H1 (cell line): ENCODE measurements at regions not wholly inside any gene's neighbourhood (a gene's known extent, or its start where the extent isn't known, plus 50 kb on each side); places are given as distances from the start of the nearest gene placed in this dataset.

ENCODE experiments used
- CTCF ChIA-PET: fragments of 300-600 bp; sonication (Branson Sonifier 250); formaldehyde crosslinking; loops from one replicate; lab custom pipeline; 2021; ENCODE audit not compliant: partially characterized antibody; lab: Charles Lee
- POLR2A ChIA-PET: fragments of 300-600 bp; sonication (Branson Sonifier 250); formaldehyde crosslinking; loops from one replicate; lab custom pipeline; 2021; ENCODE audit warnings: inconsistent platforms; ENCODE audit not compliant: partially characterized antibody; lab: Charles Lee
- DNase-seq, 2 experiments: peaks; one replicate each; pipeline versions ENCODE4 v3.0.0 to v3.0.0-alpha.2; 2010 to 2022; ENCODE audit warnings: low spot score in 2 of 2, low read depth in 1 of 2, mixed read lengths in 1 of 2
- FAIRE-seq: peaks from 2 replicates; lab custom pipeline; 2011; peaks lifted over from hg19 to GRCh38; lab: Jason Lieb, UNC
- H2AFZ ChIP-seq: 2 replicates; pipeline ENCODE4 v1.8.1; 2012; ENCODE audit warnings: low read length, inconsistent platforms
- H2AK5ac ChIP-seq: 2 replicates; pipeline ENCODE4 v1.6.1; 2013; ENCODE audit warnings: low read depth, low read length
- H2BK120ac ChIP-seq: replicated peaks from 2 replicates; pipeline ENCODE3; 2013; ENCODE audit warnings: low read depth, low read length, inconsistent platforms
- H2BK12ac ChIP-seq: 2 replicates; pipeline ENCODE4 v1.6.1; 2013; ENCODE audit warnings: low read depth, low read length
- H2BK15ac ChIP-seq: 2 replicates; pipeline ENCODE4 v1.6.1; 2013; ENCODE audit warnings: low read length
- H2BK20ac ChIP-seq: 2 replicates; pipeline ENCODE4 v1.6.1; 2013; ENCODE audit warnings: low read length
- H2BK5ac ChIP-seq: 2 replicates; pipeline ENCODE4 v1.6.1; 2013; ENCODE audit warnings: low read depth, low read length
- H3K14ac ChIP-seq: 2 replicates; pipeline ENCODE4 v1.6.1; 2013; ENCODE audit warnings: inconsistent platforms; ENCODE audit not compliant: insufficient read length
- H3K18ac ChIP-seq: 2 replicates; pipeline ENCODE4 v1.6.1; 2013; ENCODE audit warnings: low read length; ENCODE audit errors: extremely low read depth
- H3K23ac ChIP-seq: 2 replicates; pipeline ENCODE4 v1.6.1; 2013; ENCODE audit warnings: inconsistent platforms; ENCODE audit not compliant: insufficient read length
- H3K23me2 ChIP-seq: 2 replicates; pipeline ENCODE4 v1.6.1; 2013; ENCODE audit warnings: low read depth, low read length
- H3K27ac ChIP-seq: 2 replicates; pipeline ENCODE4 v1.6.1; 2011; ENCODE audit warnings: low read depth, low read length, inconsistent platforms
- H3K27me3 ChIP-seq, 4 experiments: replicated peaks in 1 of 4; 1 replicate in 1 of 4; 2 replicates in 3 of 4; pipeline versions ENCODE4 v1.6.1 to v1.8.1; 2011 to 2013; ENCODE audit warnings: low read length in 3 of 4, mild to moderate bottlenecking in 3 of 4, inconsistent platforms in 2 of 4, mixed read lengths in 2 of 4, moderate library complexity in 1 of 4; ENCODE audit not compliant: control insufficient read depth in 3 of 4, insufficient read depth in 3 of 4; ENCODE audit errors: extremely low read depth in 1 of 4
- H3K36me3 ChIP-seq, 4 experiments: 2 replicates each; pipeline versions ENCODE4 v1.6.1 to v1.8.1; 2011 to 2013; ENCODE audit warnings: mild to moderate bottlenecking in 4 of 4, low read length in 3 of 4, moderate library complexity in 2 of 4, control low read depth in 1 of 4, inconsistent platforms in 1 of 4; ENCODE audit not compliant: insufficient read depth in 4 of 4, control insufficient read depth in 2 of 4
- H3K4ac ChIP-seq: replicated peaks from 2 replicates; pipeline ENCODE3; 2013; ENCODE audit warnings: low read length, low read depth, mixed read lengths, inconsistent platforms; ENCODE audit not compliant: insufficient read length
- H3K4me1 ChIP-seq, 4 experiments: replicated peaks in 1 of 4; 1 replicate in 1 of 4; 2 replicates in 3 of 4; pipeline versions ENCODE4 v1.6.1 to v1.8.1; 2011 to 2013; ENCODE audit warnings: low read length in 3 of 4, inconsistent platforms in 2 of 4, mixed read lengths in 1 of 4; ENCODE audit not compliant: insufficient read depth in 4 of 4, control insufficient read depth in 3 of 4
- H3K4me2 ChIP-seq, 2 experiments: 2 replicates each; pipeline versions ENCODE4 v1.6.1 to v1.8.1; 2011 to 2013; ENCODE audit warnings: low read depth in 2 of 2, low read length in 2 of 2, control low read depth in 1 of 2, inconsistent platforms in 1 of 2, mild to moderate bottlenecking in 1 of 2; ENCODE audit not compliant: insufficient read depth in 1 of 2
- H3K4me3 ChIP-seq, 4 experiments: fragments of 200-600, 300-600 bp in 1 of 4; sonication (generic), shearing (Covaris generic), sonication (Bioruptor Twin) in 1 of 4; 2 replicates each; pipeline versions ENCODE4 v1.5.1 to v1.8.1; 2011 to 2016; ENCODE audit warnings: low read length in 4 of 4, low read depth in 3 of 4, control low read depth in 2 of 4, inconsistent platforms in 2 of 4, mild to moderate bottlenecking in 2 of 4, mixed read lengths in 1 of 4, moderate library complexity in 1 of 4; ENCODE audit not compliant: insufficient read depth in 2 of 4; ENCODE audit errors: extremely low read depth in 1 of 4
- H3K56ac ChIP-seq: replicated peaks from 2 replicates; pipeline ENCODE3; 2013; ENCODE audit warnings: low read depth, mild to moderate bottlenecking, mixed read lengths, low read length, inconsistent platforms; ENCODE audit not compliant: insufficient read length
- H3K79me1 ChIP-seq: 2 replicates; pipeline ENCODE4 v1.6.1; 2013; ENCODE audit warnings: low read depth, low read length, control low read depth
- H3K79me2 ChIP-seq, 2 experiments: 2 replicates each; pipeline versions ENCODE4 v1.6.1 to v1.8.1; 2012 to 2013; ENCODE audit warnings: low read length in 2 of 2, mild to moderate bottlenecking in 2 of 2, inconsistent platforms in 1 of 2; ENCODE audit not compliant: insufficient read depth in 2 of 2, control insufficient read depth in 1 of 2
- H3K9ac ChIP-seq, 4 experiments: replicated peaks in 1 of 4; 1 replicate in 1 of 4; 2 replicates in 3 of 4; pipeline versions ENCODE4 v1.6.1 to v1.8.1; 2011 to 2013; ENCODE audit warnings: low read depth in 3 of 4, low read length in 3 of 4, control low read depth in 2 of 4, mild to moderate bottlenecking in 2 of 4, moderate library complexity in 2 of 4, inconsistent platforms in 1 of 4; ENCODE audit errors: extremely low read depth in 1 of 4
- H3K9me3 ChIP-seq, 2 experiments: 2 replicates each; pipeline versions ENCODE4 v1.6.1 to v1.8.1; 2012 to 2013; ENCODE audit warnings: mild to moderate bottlenecking in 2 of 2, moderate library complexity in 2 of 2, control low read depth in 1 of 2, inconsistent platforms in 1 of 2, low read depth in 1 of 2, low read length in 1 of 2, mixed read lengths in 1 of 2; ENCODE audit not compliant: insufficient read depth in 2 of 2
- H4K20me1 ChIP-seq, 2 experiments: replicated peaks in 1 of 2; 2 replicates each; pipeline versions ENCODE3 to v1.8.1; 2011 to 2013; ENCODE audit warnings: inconsistent platforms in 2 of 2, low read length in 2 of 2, mild to moderate bottlenecking in 1 of 2; ENCODE audit not compliant: insufficient read depth in 2 of 2, control insufficient read depth in 1 of 2
- H4K5ac ChIP-seq: 2 replicates; pipeline ENCODE4 v1.6.1; 2013; ENCODE audit warnings: low read length, low read depth, mixed read lengths, inconsistent platforms; ENCODE audit not compliant: insufficient read length
- H4K8ac ChIP-seq: 2 replicates; pipeline ENCODE4 v1.8.0; 2013; ENCODE audit warnings: mild to moderate bottlenecking, moderate library complexity, low read length, inconsistent platforms; ENCODE audit not compliant: insufficient read depth; ENCODE audit errors: extremely low read depth
- H4K91ac ChIP-seq: replicated peaks from 2 replicates; pipeline ENCODE3; 2013; ENCODE audit warnings: low read length, mixed read lengths, inconsistent platforms; ENCODE audit not compliant: insufficient read length
- SRF ChIP-seq: IDR thresholded peaks from 2 replicates; pipeline ENCODE4 v1.6.1; 2011; ENCODE audit warnings: mild to moderate bottlenecking, low read depth, low read length, moderate library complexity
- ZNF274 ChIP-seq: IDR thresholded peaks from 2 replicates; pipeline ENCODE4 v1.7.0; 2012; ENCODE audit warnings: low read length, borderline replicate concordance; ENCODE audit errors: extremely low read depth
- WGBS, 2 experiments: shearing (Covaris generic) in 1 of 2; methylation state at CpG; one replicate each; pipeline versions ENCODE4 v1.1.6 to v1.1.7; 2013 to 2015; ENCODE audit warnings: low lambda C conversion rate in 2 of 2, mixed read lengths in 2 of 2, inconsistent platforms in 1 of 2, low coverage in 1 of 2, missing lambda C conversion rate in 1 of 2; ENCODE audit not compliant: insufficient replicate concordance in 2 of 2, insufficient coverage in 1 of 2, insufficient read length in 1 of 2; ENCODE audit errors: extremely low coverage in 1 of 2, missing lambda C conversion rate in 1 of 2; 5-methylcytosine and 5-hydroxymethylcytosine counted together

GRCh38 chr13:86986448-86986847 lies 684.7 kb upstream of the SLITRK5 start:
- Histone ChIP-seq H2BK15ac (no peak overlapping the region), H3K23me2 (no peaks in the 10 kb centered on the region), H3K18ac (no peak overlapping the region), H2BK5ac (no peak overlapping the region), H4K91ac (no peak overlapping the region), H3K4ac (no peak overlapping the region), H4K8ac (no peak overlapping the region), H3K9ac (no peak overlapping the region), H3K14ac (no peak overlapping the region), H3K27ac (no peak overlapping the region), H3K23ac (no peak overlapping the region), H3K36me3 (no peaks in the 10 kb centered on the region), H3K79me1 (no peaks in the 10 kb centered on the region), H3K79me2 (no peaks in the 10 kb centered on the region), H4K5ac (no peak overlapping the region), H2BK120ac (no peak overlapping the region), H4K20me1 (no peaks in the 10 kb centered on the region), H2AK5ac (no peak overlapping the region), H3K4me1 (no peaks in the 10 kb centered on the region), H2BK20ac (no peak overlapping the region), H3K4me3 (no peak overlapping the region), H2BK12ac (no peak overlapping the region), H3K9me3 (no peaks in the 10 kb centered on the region), H2AFZ (peak overlapping the region; percentile 82; the same call in 1 of the 2 replicates), H3K4me2 (no peak overlapping the region), H3K27me3 (no peaks in the 10 kb centered on the region), H3K56ac (no peak overlapping the region)
- CTCF ChIA-PET: interaction anchor here (0.8 to 1.7 kb wide), 2 partner anchors 12 to 288 kb away, joined by 3 read pairs; no protein-coding TSS in a partner anchor
- POLR2A ChIA-PET: no interaction called here
- no peak for DNase-seq
- 66% methylated on average over 4 of the region's 4 CpGs; no CpG with 5 or more reads in 1 of the 2 experiments for WGBS, 2 experiments
- no peak for FAIRE-seq
- TF ChIP-seq SRF (no peak), ZNF274 (no peak)
